GM19395 (cell line): ENCODE measurements at regions not wholly inside any gene's neighbourhood (a gene's known extent, or its start where the extent isn't known, plus 50 kb on each side); places are given as distances from the start of the nearest gene placed in this dataset.
"Not testable (repeated sequence)": the region's sequence is repeated elsewhere in the genome, so short reads cannot be mapped to it uniquely, and the experiment has no call there.

Experiments used
- ATAC-seq: cut with Tn5 transposase; IDR thresholded peaks from one replicate; pipeline ENCODE4 v1.9.1; 2021; ENCODE audit warnings: mild to moderate bottlenecking, moderate library complexity; ENCODE audit not compliant: unreplicated experiment

- ATAC-seq, result no peak
These were observed 1112.3 kb downstream of the DSC3 start for GRCh38 chr18:29930231-29930630.

GRCh38 chr18:29928081-29928480 is 1114.5 kb downstream of the DSC3 start:
- ATAC-seq, result no peak

GRCh38 chr18:29925566-29925965 is 1117.0 kb downstream of the DSC3 start:
- ATAC-seq, result no peak

- no peak for ATAC-seq
These were observed 1130.2 kb downstream of the DSC3 start for GRCh38 chr18:29912351-29912750.

- ATAC-seq, result no peak
These were observed 1149.5 kb downstream of the DSC3 start for GRCh38 chr18:29892960-29893558.

- no peak for ATAC-seq
These were observed 1159.4 kb downstream of the DSC3 start for GRCh38 chr18:29883114-29883513.

GRCh38 chr18:29882620-29883019 is 1159.9 kb downstream of the DSC3 start:
- ATAC-seq, result no peak

- ATAC-seq, result no peak
These were observed 1162.8 kb downstream of the DSC3 start for GRCh38 chr18:29879763-29880162.

GRCh38 chr18:29874519-29875098 is 1167.9 kb downstream of the DSC3 start:
- ATAC-seq, result no peak

- no peak for ATAC-seq
These were observed 1169.3 kb downstream of the DSC3 start for GRCh38 chr18:29873211-29873610.

GRCh38 chr18:29871246-29871645 is 1171.3 kb downstream of the DSC3 start:
- ATAC-seq, result no peak

GRCh38 chr18:29862824-29863223 is 1179.7 kb downstream of the DSC3 start:
- no peak for ATAC-seq

- no peak for ATAC-seq
These were observed 1186.9 kb downstream of the DSC3 start for GRCh38 chr18:29855637-29856036.

- ATAC-seq, result no peak
These were observed 1189.4 kb downstream of the DSC3 start for GRCh38 chr18:29853126-29853525.

- ATAC-seq, result no peak
These were observed 1193.4 kb downstream of the DSC3 start for GRCh38 chr18:29849144-29849543.

- no peak for ATAC-seq
These were observed 1200.9 kb downstream of the DSC3 start for GRCh38 chr18:29841631-29842030.

- no peak for ATAC-seq
These were observed 1202.5 kb downstream of the DSC3 start for GRCh38 chr18:29840089-29840488.

- not testable (repeated sequence) for ATAC-seq
These were observed 1203.6 kb downstream of the DSC3 start for GRCh38 chr18:29838961-29839360.

GRCh38 chr18:29838556-29838955 is 1204.0 kb downstream of the DSC3 start:
- no peak for ATAC-seq

GRCh38 chr18:29823671-29824070 is 1218.9 kb downstream of the DSC3 start:
- ATAC-seq, result no peak

GRCh38 chr18:29821544-29821943 is 1221.0 kb downstream of the DSC3 start:
- no peak for ATAC-seq

- ATAC-seq, result no peak
These were observed 1231.0 kb downstream of the DSC3 start for GRCh38 chr18:29811519-29811918.

- no peak for ATAC-seq
These were observed 1261.7 kb downstream of the DSC3 start for GRCh38 chr18:29780816-29781215.
